ENCODE measurements at regions not wholly inside any gene's neighbourhood (a gene's known extent, or its start where the extent isn't known, plus 50 kb on each side); places are given as distances from the start of the nearest gene placed in this dataset.

DNA sequence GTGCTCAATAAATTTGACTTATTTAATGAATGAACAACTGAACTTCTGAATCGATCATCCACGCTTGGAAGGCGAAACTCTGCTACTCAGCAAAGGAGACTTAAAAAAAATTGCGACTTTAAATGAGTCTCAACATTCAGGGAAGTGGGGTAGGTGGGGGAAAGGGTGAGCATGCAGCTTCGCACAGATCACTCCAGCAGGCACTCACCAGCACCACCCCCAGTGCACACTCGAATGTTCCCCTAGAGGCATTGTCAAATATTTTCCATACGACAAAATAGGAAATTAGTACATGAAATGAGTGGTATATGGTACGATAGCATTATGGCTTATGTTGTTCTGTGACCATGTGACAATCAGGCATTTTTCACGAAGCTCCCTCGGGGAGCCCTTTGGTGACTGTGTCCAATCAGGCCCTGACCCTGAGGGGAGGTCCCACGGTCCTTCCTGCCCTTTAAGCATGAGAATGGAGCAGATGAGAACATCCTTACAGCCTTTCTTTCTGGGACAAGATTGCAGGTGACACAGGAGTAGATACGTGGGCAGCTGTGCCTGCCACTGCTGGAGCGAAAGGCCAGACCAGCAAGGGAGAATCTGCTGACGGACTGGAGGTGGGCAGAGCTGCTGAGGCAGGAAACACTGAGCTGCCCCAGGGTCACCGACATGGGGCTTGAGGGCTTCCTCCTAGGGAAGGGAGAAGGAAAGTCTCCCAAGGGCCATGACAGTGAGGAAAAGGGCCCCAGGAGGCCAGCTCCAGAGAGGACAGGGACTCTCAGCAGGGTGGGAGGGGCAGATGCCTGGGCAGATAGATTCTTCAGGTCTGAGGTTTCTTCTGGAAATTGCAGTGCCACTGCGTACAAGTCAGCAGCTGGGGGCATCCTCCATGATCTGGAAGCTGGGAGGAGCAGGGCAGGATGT lies 101.3 kb upstream of the ID2 start:
- no peak for TF ChIP-seq RAD21 (IDR thresholded peaks at IDR 0.05; ENCODE audit: low read depth)
- no peak for TF ChIP-seq CEBPB (IDR thresholded peaks at IDR 0.05; ENCODE audit: low read depth)
